Rectal smooth muscle tissue (tissue), 1 donor: ENCODE measurements at regions not wholly inside any gene's neighbourhood (a gene's known extent, or its start where the extent isn't known, plus 50 kb on each side); places are given as distances from the start of the nearest gene placed in this dataset.

Experiments
- H3K27ac ChIP-seq: one replicate; pipeline ENCODE4 v1.7.0; 2013; ENCODE audit warnings: low read depth, low read length, inconsistent platforms
- H3K27me3 ChIP-seq: one replicate; pipeline ENCODE4 v1.7.0; 2013; ENCODE audit warnings: low read length; ENCODE audit not compliant: control insufficient read depth, insufficient read depth
- H3K36me3 ChIP-seq: one replicate; pipeline ENCODE4 v1.7.0; 2013; ENCODE audit warnings: low read length; ENCODE audit not compliant: control insufficient read depth, insufficient read depth
- H3K4me1 ChIP-seq: one replicate; pipeline ENCODE4 v1.7.0; 2013; ENCODE audit warnings: low read length; ENCODE audit not compliant: control insufficient read depth, insufficient read depth
- H3K4me3 ChIP-seq: one replicate; pipeline ENCODE4 v1.7.0; 2013; ENCODE audit warnings: low read length
- H3K9ac ChIP-seq: one replicate; pipeline ENCODE4 v1.7.0; 2013; ENCODE audit warnings: low read length

GRCh38 chr13:103302676-103303075 is 236.5 kb upstream of the SLC10A2 start:
- no peak overlapping the region for H3K9ac ChIP-seq
- H3K4me1 ChIP-seq = no peaks in the 10 kb centered on the region
- H3K27ac ChIP-seq = no peak overlapping the region
- no peaks in the 10 kb centered on the region for H3K27me3 ChIP-seq
- H3K36me3 ChIP-seq = no peaks in the 10 kb centered on the region
- no peak overlapping the region for H3K4me3 ChIP-seq

DNA sequence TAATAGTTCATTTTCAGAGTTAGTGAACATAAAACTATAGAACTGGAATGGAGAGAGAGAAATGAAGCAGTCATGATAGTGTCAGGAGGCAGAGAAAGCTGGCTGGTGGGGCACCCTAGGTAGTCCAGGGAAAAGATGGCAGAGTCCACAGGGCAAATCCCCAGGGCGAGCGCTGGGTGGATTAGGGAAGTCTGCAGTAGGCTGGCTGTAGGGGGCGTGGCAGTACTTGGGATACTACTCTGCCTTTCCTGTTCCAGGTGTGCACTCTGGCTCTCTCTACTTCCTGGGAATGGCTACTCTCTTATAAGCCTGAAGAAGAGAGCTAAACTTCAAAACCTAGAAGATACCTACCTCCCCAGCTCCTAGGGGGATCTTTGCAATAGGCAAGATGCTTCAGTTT is 232.9 kb upstream of the SLC10A2 start:
- Histone ChIP-seq H3K36me3 (no peaks in the 10 kb centered on the region), H3K4me3 (no peak overlapping the region), H3K27ac (no peak overlapping the region)

GRCh38 chr13:103297083-103297482 is 230.9 kb upstream of the SLC10A2 start:
- H3K9ac ChIP-seq = no peak overlapping the region
- no peaks in the 10 kb centered on the region for H3K4me1 ChIP-seq
- no peak overlapping the region for H3K27ac ChIP-seq
- H3K27me3 ChIP-seq = no peaks in the 10 kb centered on the region
- no peak overlapping the region for H3K4me3 ChIP-seq
- no peaks in the 10 kb centered on the region for H3K36me3 ChIP-seq

More for the DNA sequence above, 232.9 kb upstream of the SLC10A2 start:
- H3K9ac ChIP-seq = no peak overlapping the region
- no peaks in the 10 kb centered on the region for H3K4me1 ChIP-seq
- H3K27me3 ChIP-seq = no peaks in the 10 kb centered on the region

DNA sequence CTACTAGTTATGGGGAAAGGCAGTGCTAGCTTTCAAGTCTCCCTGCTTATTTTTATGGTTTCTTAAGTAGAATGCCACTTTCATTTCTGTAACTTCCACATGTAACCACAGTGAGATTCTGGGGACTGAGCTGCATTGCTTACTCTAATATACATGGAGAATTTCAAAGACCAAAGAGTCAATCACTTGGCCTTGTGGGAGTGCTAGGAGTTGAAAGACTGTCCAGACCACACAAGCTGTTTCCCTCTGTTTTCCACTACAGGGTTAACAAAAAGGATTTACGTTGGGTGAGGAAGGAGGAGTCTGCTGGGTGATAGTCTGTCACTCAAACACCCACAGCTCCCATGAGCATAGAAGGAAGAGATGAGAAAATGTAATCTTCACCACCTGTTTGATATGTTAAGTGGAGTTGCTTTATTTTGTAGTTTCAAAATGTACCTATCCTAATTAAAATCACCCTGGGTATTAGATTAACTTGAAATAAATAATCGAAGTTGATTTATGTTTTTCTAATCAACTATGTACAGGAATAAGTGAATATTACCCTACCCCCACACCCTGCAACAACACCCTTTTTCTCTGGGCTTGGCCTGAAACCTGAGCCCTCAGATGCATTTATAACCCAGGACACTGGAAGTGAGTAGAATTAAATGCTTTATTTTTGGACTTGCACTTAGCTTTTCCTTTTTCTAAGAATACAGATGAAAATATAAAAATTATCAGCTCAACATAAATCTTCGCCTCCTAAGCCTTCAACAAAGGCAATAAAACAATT is 225.8 kb upstream of the SLC10A2 start:
- H3K4me1 ChIP-seq = no peaks in the 10 kb centered on the region
- no peaks in the 10 kb centered on the region for H3K27me3 ChIP-seq
- no peak overlapping the region for H3K4me3 ChIP-seq
- H3K9ac ChIP-seq = no peak overlapping the region
- no peaks in the 10 kb centered on the region for H3K36me3 ChIP-seq
- no peak overlapping the region for H3K27ac ChIP-seq

DNA sequence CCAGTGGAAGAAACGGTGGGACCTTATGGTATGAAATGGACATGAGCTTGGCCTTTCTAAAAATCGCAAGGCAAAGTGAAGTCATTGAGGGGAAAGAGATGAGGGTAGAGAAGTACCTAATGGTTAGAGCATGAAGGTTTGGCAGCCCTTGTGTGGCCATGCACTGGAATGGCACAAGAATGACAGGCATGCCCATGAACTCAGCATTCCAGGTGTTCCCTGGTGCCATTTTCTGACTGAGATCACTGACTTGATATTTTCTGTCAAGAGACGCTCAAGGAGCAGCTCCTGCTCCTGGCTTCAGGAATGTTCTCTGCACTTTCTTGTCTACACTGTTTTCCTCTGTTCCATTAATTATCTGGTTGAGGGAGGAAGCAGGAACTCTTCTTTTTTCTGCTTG is 225.0 kb upstream of the SLC10A2 start:
- no peak overlapping the region for H3K9ac ChIP-seq
- H3K4me1 ChIP-seq = no peaks in the 10 kb centered on the region
- H3K27ac ChIP-seq = no peak overlapping the region
- no peak overlapping the region for H3K4me3 ChIP-seq
- no peaks in the 10 kb centered on the region for H3K36me3 ChIP-seq
- no peaks in the 10 kb centered on the region for H3K27me3 ChIP-seq

GRCh38 chr13:103289681-103290080 is 223.5 kb upstream of the SLC10A2 start:
- no peaks in the 10 kb centered on the region for H3K36me3 ChIP-seq
- no peak overlapping the region for H3K27ac ChIP-seq
- H3K27me3 ChIP-seq = no peaks in the 10 kb centered on the region
- H3K4me1 ChIP-seq = no peaks in the 10 kb centered on the region
- H3K9ac ChIP-seq = no peak overlapping the region
- H3K4me3 ChIP-seq = no peak overlapping the region

- Histone ChIP-seq H3K9ac (no peak overlapping the region), H3K36me3 (no peaks in the 10 kb centered on the region), H3K4me1 (no peaks in the 10 kb centered on the region), H3K4me3 (no peak overlapping the region), H3K27me3 (no peaks in the 10 kb centered on the region), H3K27ac (no peak overlapping the region)
These were observed 221.9 kb upstream of the SLC10A2 start for GRCh38 chr13:103288114-103288513.

DNA sequence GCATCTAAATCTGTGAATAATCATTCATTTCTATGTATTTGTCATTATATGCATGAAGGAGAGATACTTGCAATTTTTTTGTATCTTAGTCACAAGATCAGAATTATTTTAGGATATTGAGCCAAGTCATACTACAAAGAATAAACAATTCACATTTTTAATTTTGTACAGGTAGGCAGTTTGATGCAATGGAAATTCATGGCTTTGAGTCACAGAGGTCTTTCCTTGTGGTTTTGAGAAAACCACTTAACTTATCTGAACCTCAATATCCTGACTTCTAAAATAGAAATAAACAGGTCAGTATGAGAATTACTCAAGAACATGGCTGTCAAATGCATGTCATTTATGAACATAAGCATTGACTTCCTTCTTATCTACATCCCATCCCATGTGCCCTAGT is 221.4 kb upstream of the SLC10A2 start:
- Histone ChIP-seq H3K4me3 (no peak overlapping the region), H3K27me3 (no peaks in the 10 kb centered on the region), H3K27ac (no peak overlapping the region), H3K9ac (no peak overlapping the region), H3K4me1 (no peaks in the 10 kb centered on the region), H3K36me3 (no peaks in the 10 kb centered on the region)

- Histone ChIP-seq H3K4me3 (no peak overlapping the region), H3K9ac (no peak overlapping the region), H3K27me3 (no peaks in the 10 kb centered on the region), H3K4me1 (no peaks in the 10 kb centered on the region), H3K27ac (no peak overlapping the region), H3K36me3 (no peaks in the 10 kb centered on the region)
These were observed 218.2 kb upstream of the SLC10A2 start for GRCh38 chr13:103284466-103284865.

DNA sequence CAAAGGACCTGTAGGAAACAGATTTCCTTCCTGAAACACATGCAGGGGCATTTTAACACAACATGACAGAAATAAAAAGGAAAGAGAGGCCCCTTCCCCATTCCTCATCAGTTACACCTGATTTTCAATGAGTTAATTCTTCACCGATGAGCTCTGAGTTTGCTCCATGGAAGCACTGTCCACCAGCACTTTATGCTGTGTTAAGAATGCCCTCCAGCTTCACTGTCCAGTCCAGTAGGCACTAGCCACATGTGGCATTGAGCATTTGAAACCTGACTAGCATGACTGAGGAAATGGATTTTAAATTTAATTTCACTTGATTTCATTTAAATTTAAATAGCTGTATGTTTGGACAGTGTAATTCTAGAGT is 217.2 kb upstream of the SLC10A2 start:
- H3K27me3 ChIP-seq = no peaks in the 10 kb centered on the region
- no peak overlapping the region for H3K9ac ChIP-seq
- no peaks in the 10 kb centered on the region for H3K4me1 ChIP-seq
- H3K27ac ChIP-seq = no peak overlapping the region
- no peaks in the 10 kb centered on the region for H3K36me3 ChIP-seq
- no peak overlapping the region for H3K4me3 ChIP-seq

- Histone ChIP-seq H3K36me3 (no peaks in the 10 kb centered on the region), H3K9ac (no peak overlapping the region), H3K4me3 (no peak overlapping the region), H3K27ac (no peak overlapping the region), H3K4me1 (no peaks in the 10 kb centered on the region), H3K27me3 (no peaks in the 10 kb centered on the region)
These were observed 216.6 kb upstream of the SLC10A2 start for GRCh38 chr13:103282571-103283450.

DNA sequence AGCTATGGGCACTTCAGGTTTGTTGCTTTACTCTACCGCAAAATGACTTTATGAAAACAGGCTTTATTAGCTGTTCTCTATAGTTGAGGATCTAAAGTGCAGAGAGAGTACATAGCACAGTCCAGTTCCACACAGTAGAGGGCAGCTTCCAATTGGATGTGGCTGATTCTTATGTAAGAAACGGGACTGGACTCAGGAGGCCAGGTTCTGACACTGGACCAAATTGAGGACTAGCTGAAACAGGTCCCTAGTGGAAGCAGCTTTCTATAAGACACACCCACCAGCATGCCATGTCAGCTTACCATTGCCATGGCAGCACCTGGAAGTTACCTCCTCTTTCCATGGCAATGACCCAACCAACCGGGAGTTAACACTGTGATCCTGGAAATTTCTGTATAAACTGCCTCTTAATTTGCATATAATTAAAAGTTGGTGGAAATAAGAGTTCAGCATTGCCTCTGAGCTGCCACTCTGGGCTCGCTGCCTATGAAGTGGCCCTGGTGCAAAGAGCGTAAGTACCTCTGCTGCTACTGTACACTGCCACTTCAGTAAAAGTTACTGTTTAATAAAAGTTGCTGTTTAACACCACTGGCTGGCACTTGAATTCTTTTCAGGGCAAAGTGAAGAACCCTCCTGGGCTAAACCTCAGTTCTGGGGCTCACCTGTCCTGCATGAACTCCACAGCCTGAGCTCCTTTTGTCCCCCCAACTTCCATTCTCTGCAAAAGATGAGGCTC is 211.9 kb upstream of the SLC10A2 start:
- Histone ChIP-seq H3K9ac (no peak overlapping the region), H3K36me3 (no peaks in the 10 kb centered on the region), H3K27ac (no peak overlapping the region), H3K27me3 (no peaks in the 10 kb centered on the region), H3K4me1 (no peaks in the 10 kb centered on the region), H3K4me3 (no peak overlapping the region)
